Activated CD4-positive, alpha-beta T cell treated with anti-CD3 and anti-CD28 coated beads, Interleukin-2, Interleukin-4, amounts not matched to agents 100 ng/mL and 50 ng/mL, durations not matched to agents 16 hours and 8 hours (primary cell): ENCODE measurements at regions not wholly inside any gene's neighbourhood (a gene's known extent, or its start where the extent isn't known, plus 50 kb on each side); places are given as distances from the start of the nearest gene placed in this dataset.

Experiments
- DNase-seq: peaks from one replicate; pipeline ENCODE4 v3.0.0-alpha.2; 2020; ENCODE audit warnings: low spot score

- DNase-seq, result no peak
Measured at GRCh38 chr1:13878021-13878420, 178.0 kb downstream of the PRDM2 start.

- DNase-seq, result no peak
Measured at GRCh38 chr1:13878451-13878850, 178.5 kb downstream of the PRDM2 start.

- DNase-seq, result no peak
Measured at GRCh38 chr1:13881385-13882088, 181.5 kb downstream of the PRDM2 start.

- no peak for DNase-seq
Measured at GRCh38 chr1:13888351-13888986, 188.5 kb downstream of the PRDM2 start.

GRCh38 chr1:13889495-13889894 lies 189.5 kb downstream of the PRDM2 start:
- DNase-seq, result no peak

- DNase-seq, result no peak
Measured at GRCh38 chr1:13890766-13891165, 190.8 kb downstream of the PRDM2 start.

- DNase-seq, result no peak
Measured at GRCh38 chr1:13892198-13892597, 192.2 kb downstream of the PRDM2 start.

GRCh38 chr1:13892671-13893325 lies 192.8 kb downstream of the PRDM2 start:
- no peak for DNase-seq

GRCh38 chr1:13893409-13893821 lies 193.4 kb downstream of the PRDM2 start:
- DNase-seq, result no peak

- no peak for DNase-seq
Measured at GRCh38 chr1:13896932-13897331, 196.9 kb downstream of the PRDM2 start.

- no peak for DNase-seq
Measured at GRCh38 chr1:13898406-13898805, 198.4 kb downstream of the PRDM2 start.

- no peak for DNase-seq
Measured at GRCh38 chr1:13899856-13900255, 199.9 kb downstream of the PRDM2 start.

- DNase-seq, result no peak
Measured at GRCh38 chr1:13900583-13900982, 200.6 kb downstream of the PRDM2 start.

- no peak for DNase-seq
Measured at GRCh38 chr1:13901039-13901438, 201.1 kb downstream of the PRDM2 start.

GRCh38 chr1:13901597-13901996 lies 201.6 kb downstream of the PRDM2 start:
- no peak for DNase-seq

GRCh38 chr1:13908128-13908527 lies 208.1 kb downstream of the PRDM2 start:
- no peak for DNase-seq

GRCh38 chr1:13911697-13912619 lies 212.0 kb downstream of the PRDM2 start:
- no peak for DNase-seq

GRCh38 chr1:13913396-13913795 lies 213.4 kb downstream of the PRDM2 start:
- no peak for DNase-seq

- no peak for DNase-seq
Measured at GRCh38 chr1:13916530-13916929, 216.5 kb downstream of the PRDM2 start.

GRCh38 chr1:13917607-13918006 lies 217.6 kb downstream of the PRDM2 start:
- DNase-seq, result no peak

- DNase-seq, result no peak
Measured at GRCh38 chr1:13918862-13919261, 218.9 kb downstream of the PRDM2 start.

GRCh38 chr1:13921190-13921589 lies 221.2 kb downstream of the PRDM2 start:
- DNase-seq, result no peak
